ENCODE measurements at regions not wholly inside any gene's neighbourhood (a gene's known extent, or its start where the extent isn't known, plus 50 kb on each side); places are given as distances from the start of the nearest gene placed in this dataset.

GRCh38 chr1:4160181-4160580, 260.1 kb upstream of the C1orf174 start:
- H3K9me3 Mint-ChIP-seq = no peaks in the 10 kb centered on the region
- peaks cover 7% of the 10 kb centered on the region for H3K27me3 Mint-ChIP-seq (ENCODE audit: low read depth)
- no peaks in the 10 kb centered on the region for H3K4me1 Mint-ChIP-seq (ENCODE audit: low read depth)
- no peak for ATAC-seq
- H3K36me3 Mint-ChIP-seq (ENCODE audit: insufficient read depth) = no peaks in the 10 kb centered on the region
- DNase-seq = no peak
- H3K4me3 Mint-ChIP-seq = no peak overlapping the region

- H3K4me3 Mint-ChIP-seq = no peak overlapping the region
- H3K27me3 Mint-ChIP-seq (ENCODE audit: low read depth) = peaks cover 11% of the 10 kb centered on the region
- no peak for ATAC-seq
- no peaks in the 10 kb centered on the region for H3K9me3 Mint-ChIP-seq
- no peak for DNase-seq
- H3K4me1 Mint-ChIP-seq (ENCODE audit: low read depth) = no peaks in the 10 kb centered on the region
- H3K36me3 Mint-ChIP-seq (ENCODE audit: insufficient read depth) = no peaks in the 10 kb centered on the region
These were observed 261.4 kb upstream of the C1orf174 start for GRCh38 chr1:4161366-4162006.

- no peak for DNase-seq
- Mint-ChIP-seq H3K9me3 (no peaks in the 10 kb centered on the region), H3K27me3 (ENCODE audit: low read depth) (peaks cover 9% of the 10 kb centered on the region), H3K36me3 (ENCODE audit: insufficient read depth) (no peaks in the 10 kb centered on the region), H3K4me1 (ENCODE audit: low read depth) (no peaks in the 10 kb centered on the region), H3K4me3 (no peak overlapping the region)
- no peak for ATAC-seq
These were observed 264.9 kb upstream of the C1orf174 start for GRCh38 chr1:4164965-4165364.

- H3K4me3 Mint-ChIP-seq = no peak overlapping the region
- H3K9me3 Mint-ChIP-seq = no peaks in the 10 kb centered on the region
- no peaks in the 10 kb centered on the region for H3K36me3 Mint-ChIP-seq (ENCODE audit: insufficient read depth)
- no peak for DNase-seq
- peaks cover 9% of the 10 kb centered on the region for H3K27me3 Mint-ChIP-seq (ENCODE audit: low read depth)
- no peaks in the 10 kb centered on the region for H3K4me1 Mint-ChIP-seq (ENCODE audit: low read depth)
- no peak for ATAC-seq
These were observed 265.7 kb upstream of the C1orf174 start for GRCh38 chr1:4165686-4166300.

- H3K4me1 Mint-ChIP-seq (ENCODE audit: low read depth) = no peaks in the 10 kb centered on the region
- no peaks in the 10 kb centered on the region for H3K9me3 Mint-ChIP-seq
- H3K36me3 Mint-ChIP-seq (ENCODE audit: insufficient read depth) = no peaks in the 10 kb centered on the region
- ATAC-seq (no peak), DNase-seq (no peak)
- peaks cover 13% of the 10 kb centered on the region for H3K27me3 Mint-ChIP-seq (ENCODE audit: low read depth)
- H3K4me3 Mint-ChIP-seq = no peak overlapping the region
These were observed 266.6 kb upstream of the C1orf174 start for GRCh38 chr1:4166713-4167112.

- ATAC-seq = no peak
- H3K4me3 Mint-ChIP-seq = no peak overlapping the region
- H3K36me3 Mint-ChIP-seq (ENCODE audit: insufficient read depth) = no peaks in the 10 kb centered on the region
- H3K4me1 Mint-ChIP-seq (ENCODE audit: low read depth) = no peaks in the 10 kb centered on the region
- H3K27me3 Mint-ChIP-seq (ENCODE audit: low read depth) = peaks cover 30% of the 10 kb centered on the region
- no peak for DNase-seq
- no peaks in the 10 kb centered on the region for H3K9me3 Mint-ChIP-seq
These were observed 269.9 kb upstream of the C1orf174 start for GRCh38 chr1:4169991-4170390.

GRCh38 chr1:4170548-4171340, 270.7 kb upstream of the C1orf174 start:
- Mint-ChIP-seq H3K4me3 (no peak overlapping the region), H3K4me1 (ENCODE audit: low read depth) (no peaks in the 10 kb centered on the region), H3K9me3 (no peaks in the 10 kb centered on the region), H3K36me3 (ENCODE audit: insufficient read depth) (no peaks in the 10 kb centered on the region), H3K27me3 (ENCODE audit: low read depth) (peaks cover 25% of the 10 kb centered on the region)
- no peak for ATAC-seq
- no peak for DNase-seq

GRCh38 chr1:4171480-4172450, 271.7 kb upstream of the C1orf174 start:
- DNase-seq (no peak), ATAC-seq (no peak)
- Mint-ChIP-seq H3K27me3 (ENCODE audit: low read depth) (peaks cover 25% of the 10 kb centered on the region), H3K36me3 (ENCODE audit: insufficient read depth) (no peaks in the 10 kb centered on the region), H3K4me3 (no peak overlapping the region), H3K9me3 (no peaks in the 10 kb centered on the region), H3K4me1 (ENCODE audit: low read depth) (no peaks in the 10 kb centered on the region)

GRCh38 chr1:4172644-4173599, 272.9 kb upstream of the C1orf174 start:
- no peaks in the 10 kb centered on the region for H3K36me3 Mint-ChIP-seq (ENCODE audit: insufficient read depth)
- DNase-seq (no peak), ATAC-seq (no peak)
- H3K27me3 Mint-ChIP-seq (ENCODE audit: low read depth) = peaks cover 25% of the 10 kb centered on the region
- H3K4me1 Mint-ChIP-seq (ENCODE audit: low read depth) = no peaks in the 10 kb centered on the region
- H3K9me3 Mint-ChIP-seq = no peaks in the 10 kb centered on the region
- H3K4me3 Mint-ChIP-seq = no peak overlapping the region

- Mint-ChIP-seq H3K27me3 (ENCODE audit: low read depth) (peaks cover 25% of the 10 kb centered on the region), H3K36me3 (ENCODE audit: insufficient read depth) (no peaks in the 10 kb centered on the region), H3K9me3 (no peaks in the 10 kb centered on the region), H3K4me3 (no peak overlapping the region), H3K4me1 (ENCODE audit: low read depth) (no peaks in the 10 kb centered on the region)
- no peak for DNase-seq
- no peak for ATAC-seq
These were observed 273.7 kb upstream of the C1orf174 start for GRCh38 chr1:4173731-4174130.

GRCh38 chr1:4174291-4175200, 274.5 kb upstream of the C1orf174 start:
- Mint-ChIP-seq H3K27me3 (ENCODE audit: low read depth) (peaks cover 25% of the 10 kb centered on the region), H3K4me3 (no peak overlapping the region), H3K9me3 (no peaks in the 10 kb centered on the region), H3K4me1 (ENCODE audit: low read depth) (no peaks in the 10 kb centered on the region), H3K36me3 (ENCODE audit: insufficient read depth) (no peaks in the 10 kb centered on the region)
- ATAC-seq (no peak), DNase-seq (no peak)

- no peak for DNase-seq
- no peak for ATAC-seq
- H3K9me3 Mint-ChIP-seq = no peaks in the 10 kb centered on the region
- peaks cover 25% of the 10 kb centered on the region for H3K27me3 Mint-ChIP-seq (ENCODE audit: low read depth)
- H3K4me3 Mint-ChIP-seq = no peak overlapping the region
- no peaks in the 10 kb centered on the region for H3K4me1 Mint-ChIP-seq (ENCODE audit: low read depth)
- H3K36me3 Mint-ChIP-seq (ENCODE audit: insufficient read depth) = no peaks in the 10 kb centered on the region
These were observed 275.7 kb upstream of the C1orf174 start for GRCh38 chr1:4175566-4176405.
